ENCODE measurements at regions not wholly inside any gene's neighbourhood (a gene's known extent, or its start where the extent isn't known, plus 50 kb on each side); places are given as distances from the start of the nearest gene placed in this dataset.

- DNase-seq (ENCODE audit: low read depth): no peak
Observed at GRCh38 chr2:220503431-220503830, 876.0 kb downstream of the SLC4A3 start.

- peak; percentile 17 for DNase-seq (ENCODE audit: low read depth)
Observed at GRCh38 chr2:220504938-220505503, 877.6 kb downstream of the SLC4A3 start.

DNA sequence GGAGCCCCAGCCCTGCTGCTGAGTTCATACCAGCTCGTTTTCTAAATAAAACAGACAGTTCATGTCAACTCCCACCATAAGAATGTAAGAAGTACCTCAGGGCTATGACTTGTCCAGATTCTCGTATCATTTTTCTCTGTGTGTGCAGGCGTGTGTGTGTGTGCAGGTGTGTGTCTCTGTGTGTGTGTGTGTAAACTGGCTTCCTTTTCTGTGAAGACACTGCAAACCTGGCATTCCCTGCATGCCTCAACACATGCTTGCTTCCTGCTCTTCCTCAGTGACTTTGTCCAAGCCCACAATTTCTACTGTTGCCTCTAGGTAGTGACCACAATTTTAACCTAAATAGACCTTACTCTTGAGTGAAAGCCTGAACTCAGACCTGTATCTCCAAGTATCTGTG lies 879.0 kb downstream of the SLC4A3 start:
- DNase-seq (ENCODE audit: low read depth): no peak

DNA sequence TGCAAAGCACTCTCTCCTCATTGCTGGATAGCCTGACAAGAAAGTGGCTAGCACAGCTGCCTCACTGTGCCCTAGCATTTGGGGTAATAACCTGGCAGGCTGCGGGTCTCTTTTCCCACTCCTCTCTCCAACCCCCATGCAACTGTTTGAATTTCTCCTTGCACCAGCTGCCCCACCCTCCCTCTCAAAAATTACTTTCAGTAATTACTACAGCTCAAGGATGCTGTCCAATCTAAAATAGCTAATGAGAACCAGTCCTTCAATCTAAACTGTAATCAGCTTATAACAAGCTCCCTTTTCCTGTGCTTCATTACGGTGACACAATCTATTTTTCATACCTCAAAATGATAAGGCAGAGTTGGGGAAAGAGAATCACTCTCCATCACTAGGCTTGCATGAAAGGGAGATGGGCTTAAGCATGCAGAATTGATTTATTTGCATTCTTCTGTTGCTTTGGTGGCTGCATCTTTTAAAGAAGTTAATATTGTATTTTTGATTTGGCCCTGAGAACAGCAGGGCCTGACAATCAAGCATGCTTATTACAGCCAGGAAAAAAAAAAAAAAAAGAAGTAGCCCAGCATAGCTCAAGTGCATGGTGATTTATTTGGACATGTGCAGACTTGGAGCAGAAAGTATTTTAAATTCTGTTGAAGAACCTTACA lies 881.8 kb downstream of the SLC4A3 start:
- DNase-seq (ENCODE audit: low read depth): no peak

- no peak for DNase-seq (ENCODE audit: low read depth)
Observed at GRCh38 chr2:220509966-220510365, 882.5 kb downstream of the SLC4A3 start.

DNA sequence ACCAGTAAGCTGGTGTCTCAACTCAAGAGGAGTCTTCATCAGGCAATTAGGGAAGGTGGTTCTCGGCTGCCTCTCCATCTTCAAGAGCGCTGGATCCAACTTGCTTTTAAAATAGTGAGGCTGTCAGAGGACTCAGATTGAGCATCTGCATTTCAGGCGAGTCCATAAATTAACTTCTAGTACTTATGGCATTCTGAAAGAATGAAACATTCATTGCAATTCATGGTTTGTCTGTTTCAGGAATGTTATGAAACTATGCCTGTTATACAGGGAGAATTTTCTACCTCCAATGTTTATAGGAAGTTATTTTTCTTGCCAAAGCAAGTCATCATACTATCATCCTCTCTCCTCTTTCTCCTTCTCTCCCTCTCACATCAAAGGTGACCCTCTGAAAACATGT lies 883.2 kb downstream of the SLC4A3 start:
- no peak for DNase-seq (ENCODE audit: low read depth)

DNA sequence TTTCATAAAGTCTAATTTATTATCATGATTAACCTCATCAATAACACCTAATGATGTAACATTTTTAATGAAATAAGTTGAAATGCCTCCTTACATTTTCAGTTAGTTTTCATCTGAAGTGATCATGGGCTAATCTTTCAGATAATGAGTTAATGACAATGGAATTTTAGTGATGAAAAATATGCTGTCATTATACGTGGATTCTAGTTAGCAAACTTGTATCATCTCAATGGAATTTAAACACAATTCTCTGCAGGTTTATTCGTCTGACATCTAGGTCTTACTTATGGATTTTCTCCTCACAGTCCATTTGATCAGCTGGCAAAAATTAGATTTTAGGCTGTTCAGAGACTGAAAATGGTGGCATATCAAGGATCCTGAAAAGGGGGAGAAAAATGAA lies 885.0 kb downstream of the SLC4A3 start:
- DNase-seq (ENCODE audit: low read depth): no peak

GRCh38 chr2:220513573-220514288 lies 886.3 kb downstream of the SLC4A3 start:
- DNase-seq (ENCODE audit: low read depth): no peak

- DNase-seq (ENCODE audit: low read depth): no peak
Observed at GRCh38 chr2:220521551-220521950, 894.1 kb downstream of the SLC4A3 start.

DNA sequence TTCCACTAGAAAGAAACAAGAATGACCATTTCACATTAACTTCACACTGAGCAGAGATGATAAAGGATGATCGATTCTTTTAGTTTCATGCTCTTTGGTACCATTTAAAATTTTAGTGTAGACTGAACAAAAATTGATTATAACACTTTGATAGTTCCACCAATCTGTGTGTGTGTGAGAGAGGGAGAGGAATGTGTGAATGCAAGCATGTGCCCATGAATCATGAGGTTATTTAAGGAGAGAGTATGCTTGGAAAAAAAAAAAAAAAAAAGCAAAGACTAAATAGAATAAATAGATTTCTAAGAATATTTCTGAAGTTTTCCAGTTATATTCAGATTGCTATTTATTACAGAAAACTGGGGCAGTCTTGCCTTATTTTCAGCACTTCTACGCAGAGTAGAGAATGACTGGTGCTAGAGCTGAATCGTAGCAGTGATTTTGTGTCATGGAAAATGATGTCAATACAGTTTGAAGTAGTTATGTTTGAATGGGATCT lies 900.8 kb downstream of the SLC4A3 start:
- peak; percentile 12 for DNase-seq (ENCODE audit: low read depth)

DNA sequence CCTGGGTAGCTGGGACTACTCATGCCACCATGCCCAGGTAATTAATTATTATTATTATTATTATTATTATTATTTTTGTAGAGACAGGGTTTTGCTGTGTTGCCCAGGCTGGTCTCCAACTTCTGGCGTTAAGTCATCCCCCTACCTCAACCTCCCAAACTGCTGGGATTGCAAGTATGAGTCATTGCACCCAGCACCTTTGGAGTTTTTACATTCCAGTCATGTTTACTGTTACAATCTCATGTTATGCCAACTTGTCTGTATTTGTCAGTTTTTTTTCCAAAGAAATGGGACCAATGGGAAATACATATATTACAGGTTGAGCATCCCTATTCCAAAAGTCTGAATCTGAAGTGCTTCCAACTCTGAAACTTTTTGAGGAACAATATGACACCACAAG lies 903.8 kb downstream of the SLC4A3 start:
- no peak for DNase-seq (ENCODE audit: low read depth)

- peak; percentile 4 for DNase-seq (ENCODE audit: low read depth)
Observed at GRCh38 chr2:220533485-220533884, 906.1 kb downstream of the SLC4A3 start.

GRCh38 chr2:220539481-220539880 lies 912.1 kb downstream of the SLC4A3 start:
- no peak for DNase-seq (ENCODE audit: low read depth)

- no peak for DNase-seq (ENCODE audit: low read depth)
Observed at GRCh38 chr2:220544049-220544448, 916.6 kb downstream of the SLC4A3 start.

DNA sequence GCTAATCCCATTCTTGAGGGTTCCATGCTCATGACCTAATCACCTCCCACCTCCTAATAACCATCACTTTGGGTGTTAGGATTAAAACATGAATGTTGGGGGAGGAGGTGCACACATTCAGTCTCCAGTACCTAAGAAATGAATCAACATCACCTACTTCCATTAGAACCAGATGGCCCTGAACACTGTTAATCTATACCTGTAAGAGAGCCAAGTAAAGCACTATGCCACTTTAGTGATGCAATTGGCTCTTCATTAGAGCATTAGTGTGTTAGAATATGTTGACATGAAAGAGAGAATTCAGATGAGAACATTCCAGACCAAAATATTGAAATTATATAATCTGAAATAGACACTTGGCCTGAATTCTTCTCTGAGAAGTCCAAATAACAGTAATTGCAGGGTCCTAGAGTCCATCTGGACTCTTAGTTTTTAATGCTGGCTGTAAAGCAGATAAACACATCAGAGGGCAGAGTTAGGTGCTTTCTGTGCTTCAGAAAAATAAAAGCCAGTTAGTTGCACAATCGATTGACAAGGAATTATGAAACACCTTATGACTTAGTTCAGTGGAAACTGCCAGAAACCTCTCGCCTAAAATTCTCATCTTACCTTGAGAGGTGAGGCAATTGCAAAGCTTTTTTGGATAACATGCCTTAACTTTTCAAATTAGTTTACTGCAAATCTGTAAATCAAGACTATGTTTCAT lies 923.7 kb downstream of the SLC4A3 start:
- no peak for DNase-seq (ENCODE audit: low read depth)

DNA sequence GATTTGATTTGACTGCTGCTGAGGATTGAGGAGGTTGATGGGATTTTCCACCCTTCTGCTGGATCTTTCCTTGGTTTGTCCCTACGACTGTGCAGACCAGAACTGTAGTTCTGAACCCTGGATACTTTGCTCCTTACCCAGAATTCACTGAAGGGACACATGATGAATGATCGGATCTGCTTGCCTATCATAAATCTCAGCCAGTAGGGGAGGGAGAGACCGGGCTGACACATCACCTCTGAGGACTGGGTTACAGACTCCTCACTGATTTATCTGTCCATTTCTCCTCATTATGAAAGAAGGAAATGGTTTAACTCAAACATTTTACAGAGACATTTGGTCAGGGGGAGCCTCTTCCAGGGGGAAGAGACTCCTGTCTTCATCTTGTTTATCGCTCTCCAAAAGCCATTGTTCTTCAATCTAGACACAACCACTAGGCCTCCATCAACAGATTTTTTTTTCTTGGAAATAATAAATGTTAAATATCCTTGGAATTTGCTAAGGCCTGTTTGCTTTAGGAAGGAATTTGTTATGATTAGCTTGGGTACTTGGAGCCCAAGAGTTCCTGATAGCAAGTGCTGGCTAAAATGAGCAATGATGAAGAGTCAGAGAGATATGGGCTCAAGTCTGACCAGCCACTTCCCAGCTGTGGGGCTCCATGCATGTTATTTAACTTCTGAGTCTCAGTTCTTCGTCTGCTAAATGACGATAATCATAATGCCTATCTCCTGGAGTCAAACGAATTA lies 925.5 kb downstream of the SLC4A3 start:
- no peak for DNase-seq (ENCODE audit: low read depth)

GRCh38 chr2:220555961-220556630 lies 928.7 kb downstream of the SLC4A3 start:
- DNase-seq (ENCODE audit: low read depth): no peak

GRCh38 chr2:220556658-220557057 lies 929.2 kb downstream of the SLC4A3 start:
- no peak for DNase-seq (ENCODE audit: low read depth)

GRCh38 chr2:220560192-220560591 lies 932.8 kb downstream of the SLC4A3 start:
- DNase-seq (ENCODE audit: low read depth): no peak

- DNase-seq (ENCODE audit: low read depth): no peak
Observed at GRCh38 chr2:220562375-220563140, 935.1 kb downstream of the SLC4A3 start.

DNA sequence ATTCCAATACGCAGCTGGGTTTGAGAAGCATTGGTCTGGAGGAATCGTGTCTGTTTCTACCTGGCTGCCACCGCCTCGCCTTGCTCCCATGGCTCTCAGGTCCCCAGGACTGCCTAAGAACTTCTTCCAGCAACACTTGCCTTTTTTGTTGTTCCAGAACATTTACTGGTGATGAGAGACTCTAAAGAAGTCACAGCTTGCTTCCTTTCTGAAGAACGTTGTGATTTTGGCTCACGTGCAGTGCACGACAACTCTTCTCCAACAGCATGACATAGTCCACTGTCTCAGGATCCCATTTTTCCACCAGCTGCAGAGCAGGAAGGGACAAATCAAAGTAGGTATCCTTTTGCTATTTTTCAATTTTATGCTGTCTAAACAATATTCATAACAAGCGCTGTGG lies 940.9 kb downstream of the SLC4A3 start:
- no peak for DNase-seq (ENCODE audit: low read depth)
